HG02840 (cell line): ENCODE measurements at regions not wholly inside any gene's neighbourhood (a gene's known extent, or its start where the extent isn't known, plus 50 kb on each side); places are given as distances from the start of the nearest gene placed in this dataset.

Source experiments
- ATAC-seq: cut with Tn5 transposase; IDR thresholded peaks from one replicate; pipeline ENCODE4 v1.9.1; 2021; ENCODE audit warnings: mild to moderate bottlenecking, moderate library complexity, moderate number of reproducible peaks; ENCODE audit not compliant: unreplicated experiment, low FRiP score

DNA sequence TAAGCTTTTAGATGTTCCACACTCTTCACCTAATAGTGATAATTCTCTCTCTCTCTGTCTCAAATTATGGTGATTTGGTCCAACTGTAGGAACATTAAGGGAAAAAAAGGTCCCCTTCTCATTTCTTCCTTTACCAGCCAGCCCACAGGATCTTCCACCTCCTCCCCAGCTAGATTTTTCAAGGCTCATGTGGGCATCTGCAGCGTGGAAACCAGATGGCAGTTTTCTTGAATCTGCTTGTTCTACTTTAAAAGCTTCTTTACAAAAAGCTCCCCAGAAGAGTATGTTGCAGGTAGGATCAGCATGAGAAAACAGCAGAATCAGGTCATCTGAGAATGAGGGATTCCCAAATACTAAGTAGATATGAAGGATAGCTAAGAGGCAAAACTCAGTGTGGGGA, 208.6 kb upstream of the PFN2 start:
- ATAC-seq: no peak

GRCh38 chr3:150177673-150178381, 207.1 kb upstream of the PFN2 start:
- no peak for ATAC-seq

GRCh38 chr3:150174179-150174578, 203.5 kb upstream of the PFN2 start:
- ATAC-seq: no peak

DNA sequence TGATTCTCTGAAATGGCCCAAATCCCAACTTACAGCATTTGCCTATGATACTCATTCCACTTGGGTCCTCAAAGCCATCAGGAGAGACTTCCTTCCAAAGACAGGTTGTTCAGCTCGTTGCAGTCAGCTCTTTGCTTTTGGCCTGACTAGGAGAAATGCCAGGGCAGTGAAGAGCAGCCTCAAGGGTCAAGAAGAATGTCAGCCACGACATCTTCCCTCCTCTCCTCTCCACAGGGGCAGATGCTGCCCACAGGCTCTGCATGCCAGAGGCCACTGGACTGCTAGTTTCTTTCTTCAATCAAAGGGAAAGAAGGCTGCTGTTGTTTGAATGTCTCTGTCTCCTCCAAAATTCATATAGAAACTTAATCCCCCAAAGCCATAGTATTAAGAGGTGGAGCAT, 201.7 kb upstream of the PFN2 start:
- no peak for ATAC-seq

- no peak for ATAC-seq
Observed at GRCh38 chr3:150170852-150171520, 200.3 kb upstream of the PFN2 start.

DNA sequence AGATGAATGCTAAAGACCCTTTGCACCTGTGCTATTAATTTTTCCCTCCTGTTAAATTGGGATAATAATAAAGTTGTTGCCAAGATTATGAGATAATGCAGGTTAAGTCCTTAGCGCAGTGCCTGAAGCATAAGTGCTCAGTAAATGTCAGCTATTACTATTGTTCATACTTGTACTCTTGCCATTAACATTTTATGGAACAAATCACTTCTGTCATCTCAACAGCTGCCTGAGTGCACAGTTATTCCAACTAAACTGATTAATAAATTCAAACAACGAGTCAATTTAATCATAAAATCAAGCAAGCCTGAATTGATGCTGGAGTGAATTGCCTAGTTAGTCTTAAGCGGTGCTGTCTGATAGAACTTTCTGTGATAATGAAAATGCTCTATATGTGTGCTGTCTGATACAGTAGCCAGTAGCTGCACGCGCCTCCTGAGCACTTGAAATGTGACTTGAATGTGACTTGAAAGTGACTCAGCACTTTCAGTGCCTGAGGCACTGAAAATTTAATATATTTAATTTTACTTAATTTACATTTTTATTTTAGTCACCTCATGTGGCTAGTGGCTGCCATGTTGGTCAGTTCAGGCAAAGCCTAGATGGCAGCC, 198.7 kb upstream of the PFN2 start:
- no peak for ATAC-seq

- no peak for ATAC-seq
Observed at GRCh38 chr3:150168698-150169097, 198.0 kb upstream of the PFN2 start.

DNA sequence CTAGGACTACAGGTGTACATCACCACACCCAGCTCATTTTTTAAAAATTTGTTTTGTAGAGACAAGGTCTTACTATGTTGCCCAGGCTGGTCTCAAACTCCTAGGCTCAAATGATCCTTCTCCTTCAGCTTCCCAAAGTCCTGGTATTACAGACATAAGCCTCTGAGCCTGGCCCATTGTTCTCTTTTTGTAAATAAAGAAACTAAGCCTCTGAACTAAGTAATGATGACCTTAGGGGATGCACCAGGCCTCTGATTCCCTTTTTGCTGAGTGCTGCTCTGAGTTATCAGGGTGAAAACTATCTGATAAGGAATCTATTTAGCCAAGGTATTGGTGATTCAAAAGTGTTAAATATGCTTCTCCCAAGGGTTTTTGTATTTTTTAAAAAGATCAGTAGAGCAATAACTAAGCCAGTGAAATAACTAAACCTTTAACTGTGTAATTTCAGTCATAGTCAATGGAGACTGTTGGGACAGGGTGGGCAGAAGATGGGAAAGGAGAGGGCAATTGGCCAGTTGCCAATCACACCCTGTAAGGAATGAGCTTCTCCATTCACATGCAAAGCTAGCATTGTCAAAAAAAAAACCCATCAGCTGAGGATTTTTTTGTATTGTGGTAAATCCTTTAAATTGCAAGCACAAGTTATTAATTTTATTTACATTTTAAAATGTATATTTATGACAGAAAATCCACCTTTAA, 194.8 kb upstream of the PFN2 start:
- ATAC-seq: no peak

DNA sequence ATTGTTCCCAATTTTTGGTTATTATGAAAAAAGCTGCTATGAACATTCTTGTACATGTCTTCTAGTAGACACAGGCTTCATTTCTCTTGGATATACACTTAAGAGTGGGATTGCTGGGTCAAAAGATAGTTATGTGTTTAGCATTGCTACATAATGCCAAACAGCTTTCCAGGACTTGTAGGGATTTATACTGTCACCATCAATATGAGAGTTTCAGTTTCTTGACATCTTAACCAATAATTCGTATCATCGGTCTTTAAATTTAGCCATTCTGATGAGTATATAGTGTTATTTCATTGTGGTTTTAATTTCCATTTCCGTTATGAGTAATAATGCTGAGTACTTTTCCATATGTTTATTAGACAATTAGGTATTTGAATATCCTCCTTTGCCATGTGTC, 190.3 kb upstream of the PFN2 start:
- ATAC-seq: no peak

DNA sequence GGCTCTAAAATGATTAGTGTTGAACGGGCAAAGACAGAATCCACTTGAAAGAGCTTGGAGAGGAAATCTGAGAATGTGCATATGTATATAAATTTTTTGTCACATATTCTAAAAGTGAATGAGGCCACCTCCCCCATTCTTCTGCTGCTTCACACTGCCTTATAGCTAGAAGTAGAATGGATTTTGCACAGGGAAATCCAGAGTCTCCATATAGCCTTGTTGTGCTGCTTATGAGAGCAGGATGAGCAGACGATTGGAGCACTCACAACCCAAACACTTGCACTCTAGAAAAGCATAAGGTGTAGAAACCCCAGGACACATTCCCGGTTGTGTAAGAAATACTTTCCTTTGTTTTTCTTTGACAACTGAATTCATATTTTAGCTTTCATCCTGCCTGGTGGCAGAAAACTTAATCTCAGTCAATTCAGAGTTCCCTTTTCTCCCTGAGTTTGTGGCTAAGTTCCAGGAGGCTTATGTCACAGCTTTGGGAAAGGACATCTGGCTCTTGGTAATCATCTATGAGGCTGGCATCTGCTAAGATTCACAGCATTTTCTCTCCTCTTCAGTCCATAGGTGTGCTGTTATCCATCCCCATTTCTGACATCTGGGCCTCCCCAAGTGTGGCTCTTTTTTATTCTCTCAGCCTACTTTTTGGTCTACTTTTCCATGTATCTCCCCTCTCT, 188.4 kb upstream of the PFN2 start:
- ATAC-seq: no peak

- no peak for ATAC-seq
Observed at GRCh38 chr3:150152567-150152966, 181.9 kb upstream of the PFN2 start.

DNA sequence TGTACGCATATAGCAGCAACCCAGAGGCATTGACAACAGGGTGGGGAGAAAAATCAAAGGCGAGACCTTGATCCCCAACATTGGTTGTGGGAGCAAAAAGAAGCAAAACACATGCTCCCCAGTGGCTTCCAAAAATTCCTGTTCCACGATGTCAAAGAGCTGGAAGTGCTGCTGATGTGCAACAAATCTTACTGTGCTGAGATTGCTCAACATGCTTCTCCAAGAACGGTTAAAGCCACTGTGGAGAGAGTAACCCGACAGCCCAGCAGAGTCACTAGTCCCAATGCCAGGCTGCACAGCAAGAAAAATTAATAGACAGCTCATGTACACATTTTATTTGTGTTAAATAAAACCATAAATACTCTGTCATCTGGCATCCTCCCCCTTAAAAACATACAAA, 179.9 kb upstream of the PFN2 start:
- no peak for ATAC-seq

DNA sequence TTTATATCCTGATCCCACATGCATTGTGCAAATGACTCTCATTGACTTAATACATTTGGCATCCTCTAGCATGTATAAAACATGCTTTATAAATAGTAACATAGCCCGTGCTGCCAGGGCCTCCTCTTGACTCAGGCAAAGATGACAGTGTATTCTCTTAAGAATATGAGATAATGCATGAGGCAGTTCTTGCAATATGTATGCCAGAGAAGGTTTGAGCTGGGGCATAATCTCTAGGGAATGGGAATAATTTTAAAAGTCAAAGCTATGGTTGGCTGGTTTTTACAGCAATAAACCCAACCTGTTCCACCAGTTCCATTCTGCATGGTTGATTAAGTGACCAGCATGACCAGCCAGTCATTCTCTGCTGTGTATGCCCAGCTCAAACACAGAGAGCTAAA, 179.0 kb upstream of the PFN2 start:
- ATAC-seq: no peak

- no peak for ATAC-seq
Observed at GRCh38 chr3:150148227-150148626, 177.5 kb upstream of the PFN2 start.

- no peak for ATAC-seq
Observed at GRCh38 chr3:150147776-150148175, 177.1 kb upstream of the PFN2 start.

GRCh38 chr3:150146991-150147761, 176.5 kb upstream of the PFN2 start:
- ATAC-seq: no peak

DNA sequence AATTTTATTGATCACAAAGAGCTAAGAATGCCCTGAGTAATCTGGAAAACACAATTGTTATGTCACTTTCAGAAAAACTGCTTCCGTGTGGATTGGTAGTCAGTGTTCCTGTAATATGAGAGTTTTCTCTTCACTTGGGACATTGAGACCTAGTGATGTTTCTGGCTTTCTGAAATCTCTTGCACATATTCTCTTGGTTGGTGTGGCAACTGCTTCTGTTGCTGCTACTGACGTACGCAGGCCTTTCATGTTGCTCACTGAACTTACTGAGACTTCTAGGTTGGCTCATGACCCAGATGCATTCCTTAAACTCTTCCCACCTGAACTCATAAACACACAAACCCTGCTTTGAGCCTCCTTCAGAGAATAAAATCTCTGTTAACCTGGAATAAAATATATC, 175.0 kb upstream of the PFN2 start:
- no peak for ATAC-seq

- no peak for ATAC-seq
Observed at GRCh38 chr3:150144191-150144708, 173.6 kb upstream of the PFN2 start.

- ATAC-seq: no peak
Observed at GRCh38 chr3:150142936-150143335, 172.2 kb upstream of the PFN2 start.

GRCh38 chr3:150141790-150142326, 171.2 kb upstream of the PFN2 start:
- ATAC-seq: no peak
